ENCODE measurements at regions not wholly inside any gene's neighbourhood (a gene's known extent, or its start where the extent isn't known, plus 50 kb on each side); places are given as distances from the start of the nearest gene placed in this dataset.

DNA sequence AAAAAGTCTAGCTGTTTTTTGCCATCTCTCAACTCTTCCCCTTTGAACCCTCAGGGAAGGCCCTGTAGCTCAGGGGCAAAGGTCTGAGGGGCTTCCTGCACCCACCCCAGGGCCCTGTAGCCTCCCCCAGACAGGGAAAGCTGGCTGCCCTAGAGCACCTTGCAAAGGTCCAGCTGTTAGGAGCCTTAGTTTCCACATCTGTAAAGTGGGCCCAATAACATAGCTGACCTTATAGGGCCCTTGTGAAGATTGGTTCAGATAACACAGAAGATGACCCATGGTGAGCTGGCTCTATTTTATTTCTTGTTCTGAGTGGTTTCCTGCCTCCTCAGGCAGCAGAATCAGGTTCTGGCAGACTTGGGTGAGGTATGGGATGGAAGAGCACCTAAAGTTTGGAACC lies 55.2 kb upstream of the SMAD6 start (continued):
- TF ChIP-seq CHD7 (IDR thresholded peaks at IDR 0.05; ENCODE audit: insufficient replicate concordance, low read length): no peak
- no peak for TF ChIP-seq RBBP5 (IDR thresholded peaks at IDR 0.05; ENCODE audit: borderline replicate concordance, low read depth, low read length)
